Neural cell (in vitro differentiated cells): ENCODE measurements at regions not wholly inside any gene's neighbourhood (a gene's known extent, or its start where the extent isn't known, plus 50 kb on each side); places are given as distances from the start of the nearest gene placed in this dataset.

Source experiments
- CTCF ChIP-seq: fragments of 450-650 bp; IDR thresholded peaks from 2 replicates; pipeline ENCODE4 v1.5.1; 2014; ENCODE audit warnings: antibody characterized with exemption, mild to moderate bottlenecking, moderate library complexity; ENCODE audit not compliant: poor library complexity, severe bottlenecking
- EP300 ChIP-seq: fragments of 450-650 bp; conservative IDR thresholded peaks from 2 replicates; pipeline ENCODE4 v1.6.1; 2014; ENCODE audit warnings: antibody characterized with exemption, mild to moderate bottlenecking, moderate library complexity; ENCODE audit not compliant: poor library complexity, severe bottlenecking
- REST ChIP-seq: IDR thresholded peaks from 2 replicates; pipeline ENCODE4 v1.6.1; 2012; ENCODE audit warnings: borderline replicate concordance
- TAF1 ChIP-seq: IDR thresholded peaks from 2 replicates; pipeline ENCODE4 v1.6.1; 2012; ENCODE audit warnings: low read depth

- no peak for TF ChIP-seq CTCF
- TF ChIP-seq REST = no peak
- TF ChIP-seq TAF1 = no peak
- no peak for TF ChIP-seq EP300
These were observed 901.5 kb upstream of the CHORDC1 start for GRCh38 chr11:91124363-91124762.
